SK-N-SH treated with all-trans-retinoic acid at 6 μM for 48 hours (cell line): ENCODE measurements at regions not wholly inside any gene's neighbourhood (a gene's known extent, or its start where the extent isn't known, plus 50 kb on each side); places are given as distances from the start of the nearest gene placed in this dataset.

Source experiments
- ZFP3 ChIP-seq: fragments of 250-450 bp; sonication (Bioruptor Pico); IDR thresholded peaks from 2 replicates; pipeline ENCODE4 v1.5.0; 2020; ENCODE audit warnings: mild to moderate bottlenecking, moderate library complexity
- TF ChIP-seq, protein P1 (sequence below): fragments of 250-450 bp; sonication (Bioruptor Pico); IDR thresholded peaks from 2 replicates; pipeline ENCODE4 v1.5.1; 2021; ENCODE audit warnings: mild to moderate bottlenecking, moderate library complexity
- TF ChIP-seq, protein P2 (sequence below): fragments of 250-450 bp; sonication (Bioruptor Pico); IDR thresholded peaks from 2 replicates; pipeline ENCODE4 v1.5.1; 2020; ENCODE audit warnings: low read depth, mild to moderate bottlenecking, moderate library complexity

DNA sequence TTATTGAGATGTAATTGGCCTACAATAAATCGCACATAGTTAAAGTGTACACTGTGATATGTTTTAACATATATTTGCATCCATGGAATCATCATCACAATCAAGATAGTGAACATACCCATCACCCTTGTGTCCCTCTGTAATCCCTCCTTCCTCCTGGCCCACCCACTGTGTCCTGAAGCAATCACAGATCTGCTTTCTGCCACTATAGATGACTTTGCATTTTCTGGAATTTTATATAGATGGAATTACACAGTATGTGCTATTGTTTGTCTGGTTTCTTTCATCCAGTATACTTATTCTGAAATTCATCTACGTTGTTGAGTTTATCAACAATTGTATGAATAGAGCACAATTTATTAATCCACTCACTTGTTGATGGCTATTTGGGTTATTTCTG, 181.3 kb downstream of the SNX10 start:
- TF ChIP-seq, protein P1, sequence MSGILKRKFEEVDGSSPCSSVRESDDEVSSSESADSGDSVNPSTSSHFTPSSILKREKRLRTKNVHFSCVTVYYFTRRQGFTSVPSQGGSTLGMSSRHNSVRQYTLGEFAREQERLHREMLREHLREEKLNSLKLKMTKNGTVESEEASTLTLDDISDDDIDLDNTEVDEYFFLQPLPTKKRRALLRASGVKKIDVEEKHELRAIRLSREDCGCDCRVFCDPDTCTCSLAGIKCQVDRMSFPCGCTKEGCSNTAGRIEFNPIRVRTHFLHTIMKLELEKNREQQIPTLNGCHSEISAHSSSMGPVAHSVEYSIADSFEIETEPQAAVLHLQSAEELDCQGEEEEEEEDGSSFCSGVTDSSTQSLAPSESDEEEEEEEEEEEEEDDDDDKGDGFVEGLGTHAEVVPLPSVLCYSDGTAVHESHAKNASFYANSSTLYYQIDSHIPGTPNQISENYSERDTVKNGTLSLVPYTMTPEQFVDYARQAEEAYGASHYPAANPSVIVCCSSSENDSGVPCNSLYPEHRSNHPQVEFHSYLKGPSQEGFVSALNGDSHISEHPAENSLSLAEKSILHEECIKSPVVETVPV (CRISPR knock-in tag): no peak
- TF ChIP-seq ZFP3 (CRISPR knock-in tag): no peak
- TF ChIP-seq, protein P2, sequence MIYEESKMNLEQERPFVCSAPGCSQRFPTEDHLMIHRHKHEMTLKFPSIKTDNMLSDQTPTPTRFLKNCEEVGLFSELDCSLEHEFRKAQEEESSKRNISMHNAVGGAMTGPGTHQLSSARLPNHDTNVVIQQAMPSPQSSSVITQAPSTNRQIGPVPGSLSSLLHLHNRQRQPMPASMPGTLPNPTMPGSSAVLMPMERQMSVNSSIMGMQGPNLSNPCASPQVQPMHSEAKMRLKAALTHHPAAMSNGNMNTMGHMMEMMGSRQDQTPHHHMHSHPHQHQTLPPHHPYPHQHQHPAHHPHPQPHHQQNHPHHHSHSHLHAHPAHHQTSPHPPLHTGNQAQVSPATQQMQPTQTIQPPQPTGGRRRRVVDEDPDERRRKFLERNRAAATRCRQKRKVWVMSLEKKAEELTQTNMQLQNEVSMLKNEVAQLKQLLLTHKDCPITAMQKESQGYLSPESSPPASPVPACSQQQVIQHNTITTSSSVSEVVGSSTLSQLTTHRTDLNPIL (CRISPR knock-in tag): no peak
